ENCODE measurements at regions not wholly inside any gene's neighbourhood (a gene's known extent, or its start where the extent isn't known, plus 50 kb on each side); places are given as distances from the start of the nearest gene placed in this dataset.

- Histone ChIP-seq H3K27ac (no peak overlapping the region), H3K9me3 (no peaks in the 10 kb centered on the region), H3K27me3 (no peaks in the 10 kb centered on the region), H3K4me3 (no peak overlapping the region), H3K4me1 (peaks cover 0 to 7% (median 0%) of the 10 kb centered on the region in 4 donors), H3K36me3 (no peaks in the 10 kb centered on the region)
- TF ChIP-seq POLR2A (IDR thresholded peaks at IDR 0.05) (no peak), EP300 (IDR thresholded peaks at IDR 0.05) (no peak), CTCF (IDR thresholded peaks at IDR 0.05) (no peak)
- no peak for DNase-seq (ENCODE audit: low spot score in 2 of 2)
- WGBS, 2 donors = 63 to 70% methylated on average over 2 of the region's 2 CpGs
Observed at GRCh38 chr4:147129687-147130086, 184.0 kb upstream of the TTC29 start.

GRCh38 chr4:147134536-147135210, 189.0 kb upstream of the TTC29 start:
- no peak overlapping the region for H3K27ac ChIP-seq

GRCh38 chr4:147136310-147136709, 190.6 kb upstream of the TTC29 start:
- Histone ChIP-seq H3K9me3 (no peaks in the 10 kb centered on the region), H3K4me1 (peaks cover 0 to 18% (median 8%) of the 10 kb centered on the region in 4 donors), H3K4me3 (no peak overlapping the region), H3K36me3 (no peaks in the 10 kb centered on the region), H3K27ac (peak overlapping the region in 1 of 4 donors; percentile 60), H3K27me3 (no peaks in the 10 kb centered on the region)
- 17 to 25% methylated on average over 3 of the region's 3 CpGs for WGBS, 2 donors
- no peak for DNase-seq (ENCODE audit: low spot score in 2 of 2)
- TF ChIP-seq EP300 (IDR thresholded peaks at IDR 0.05) (no peak), POLR2A (IDR thresholded peaks at IDR 0.05) (no peak), CTCF (IDR thresholded peaks at IDR 0.05) (no peak)

More at GRCh38 chr4:147134536-147135210, 189.0 kb upstream of the TTC29 start:
- H3K36me3 ChIP-seq = no peaks in the 10 kb centered on the region
- no peaks in the 10 kb centered on the region for H3K27me3 ChIP-seq
- H3K4me3 ChIP-seq = no peak overlapping the region
- WGBS, 2 donors = 77 to 83% methylated on average over 4 of the region's 4 CpGs
- no peak for DNase-seq (ENCODE audit: low spot score in 2 of 2)
- H3K4me1 ChIP-seq = peaks cover 0 to 20% (median 8%) of the 10 kb centered on the region in 4 donors
- no peaks in the 10 kb centered on the region for H3K9me3 ChIP-seq
- TF ChIP-seq EP300 (IDR thresholded peaks at IDR 0.05) = no peak
- TF ChIP-seq CTCF (IDR thresholded peaks at IDR 0.05) = no peak
- TF ChIP-seq POLR2A (IDR thresholded peaks at IDR 0.05) = no peak

- WGBS, 2 donors = 31 to 33% methylated on average over 5 of the region's 5 CpGs
- no peak for TF ChIP-seq EP300 (IDR thresholded peaks at IDR 0.05)
- TF ChIP-seq POLR2A (IDR thresholded peaks at IDR 0.05) = no peak
- no peak for TF ChIP-seq CTCF (IDR thresholded peaks at IDR 0.05)
- Histone ChIP-seq H3K27ac (peak overlapping the region in 2 of 4 donors; percentile 25 to 60), H3K36me3 (no peaks in the 10 kb centered on the region), H3K4me3 (no peak overlapping the region), H3K27me3 (no peaks in the 10 kb centered on the region), H3K9me3 (no peaks in the 10 kb centered on the region), H3K4me1 (peaks cover 0 to 18% (median 8%) of the 10 kb centered on the region in 4 donors)
- DNase-seq (ENCODE audit: low spot score in 2 of 2) = no peak
Observed at GRCh38 chr4:147136751-147137150, 191.1 kb upstream of the TTC29 start.

GRCh38 chr4:147137280-147137679, 191.6 kb upstream of the TTC29 start:
- 80 to 82% methylated on average over 3 of the region's 3 CpGs for WGBS, 2 donors
- Histone ChIP-seq H3K4me3 (no peak overlapping the region), H3K27ac (peak overlapping the region in 2 of 4 donors; percentile 25 to 60), H3K36me3 (no peaks in the 10 kb centered on the region), H3K4me1 (peaks cover 0 to 18% (median 8%) of the 10 kb centered on the region in 4 donors), H3K9me3 (no peaks in the 10 kb centered on the region), H3K27me3 (no peaks in the 10 kb centered on the region)
- no peak for TF ChIP-seq POLR2A (IDR thresholded peaks at IDR 0.05)
- TF ChIP-seq EP300 (IDR thresholded peaks at IDR 0.05) = no peak
- TF ChIP-seq CTCF (IDR thresholded peaks at IDR 0.05) = no peak
- no peak for DNase-seq (ENCODE audit: low spot score in 2 of 2)

All from tibial nerve (tissue), 4 donors.